Neutrophil (primary cell): ENCODE measurements at regions not wholly inside any gene's neighbourhood (a gene's known extent, or its start where the extent isn't known, plus 50 kb on each side); places are given as distances from the start of the nearest gene placed in this dataset.
"Not testable (repeated sequence)": the region's sequence is repeated elsewhere in the genome, so short reads cannot be mapped to it uniquely, and the experiment has no call there.

Experiments used
- H3K27ac ChIP-seq: fragments of 200-600 bp; sonication (generic); 2 replicates; pipeline ENCODE4 v1.5.1; 2016; ENCODE audit warnings: mild to moderate bottlenecking, moderate library complexity
- H3K27me3 ChIP-seq: fragments of 200-600 bp; sonication (generic); 2 replicates; pipeline ENCODE4 v1.6.0; 2016; ENCODE audit warnings: mild to moderate bottlenecking
- H3K36me3 ChIP-seq: fragments of 200-600 bp; sonication (generic); 2 replicates; pipeline ENCODE4 v1.5.1; 2017
- H3K4me1 ChIP-seq, 2 experiments: fragments of 200-600 bp in 1 of 2; sonication (generic) in 1 of 2; 1 replicate in 1 of 2; 2 replicates in 1 of 2; pipeline versions ENCODE4 v1.5.1 to v1.6.1; 2013 to 2016; ENCODE audit warnings: low read depth in 1 of 2, low read length in 1 of 2, mild to moderate bottlenecking in 1 of 2, moderate library complexity in 1 of 2; ENCODE audit not compliant: control insufficient read depth in 1 of 2, insufficient read depth in 1 of 2
- H3K4me3 ChIP-seq, 2 experiments: fragments of 200-600 bp in 1 of 2; sonication (generic) in 1 of 2; 1 replicate in 1 of 2; 2 replicates in 1 of 2; pipeline ENCODE4 v1.5.1; 2013 to 2016; ENCODE audit warnings: low read depth in 1 of 2, low read length in 1 of 2, mild to moderate bottlenecking in 1 of 2, moderate library complexity in 1 of 2
- H3K9me3 ChIP-seq: fragments of 200-600 bp; sonication (generic); 2 replicates; pipeline ENCODE4 v1.5.1; 2016
- CTCF ChIP-seq: fragments of 200-600 bp; sonication (generic); IDR thresholded peaks from 2 replicates; pipeline ENCODE4 v1.5.1; 2016; ENCODE audit warnings: antibody characterized with exemption

GRCh38 chr1:182317611-182318161, 73.9 kb downstream of the GLUL start:
- no peak for TF ChIP-seq CTCF
- H3K27ac ChIP-seq: peak overlapping the region; percentile 72

GRCh38 chr1:182316454-182316853, 75.1 kb downstream of the GLUL start:
- not testable (repeated sequence) for H3K27me3 ChIP-seq, H3K36me3 ChIP-seq, H3K9me3 ChIP-seq, H3K4me3 ChIP-seq
- H3K27ac ChIP-seq: peak overlapping the region; percentile 74
- H3K4me1 ChIP-seq: peaks cover 52 to 59% of the 10 kb centered on the region in 2 experiments

More at GRCh38 chr1:182317611-182318161, 73.9 kb downstream of the GLUL start:
- Histone ChIP-seq H3K9me3 (no peaks in the 10 kb centered on the region), H3K27me3 (no peaks in the 10 kb centered on the region), H3K4me1 (peaks cover 52 to 60% of the 10 kb centered on the region in 2 experiments), H3K36me3 (no peaks in the 10 kb centered on the region), H3K4me3 (no peak overlapping the region)

- peak overlapping the region; percentile 59 for H3K27ac ChIP-seq
- H3K36me3 ChIP-seq: no peaks in the 10 kb centered on the region
- no peak for TF ChIP-seq CTCF
Observed at GRCh38 chr1:182315167-182315556, 76.4 kb downstream of the GLUL start.

GRCh38 chr1:182309631-182310351, 81.8 kb downstream of the GLUL start:
- H3K36me3 ChIP-seq: no peaks in the 10 kb centered on the region
- TF ChIP-seq CTCF: no peak
- H3K4me1 ChIP-seq: peaks cover 3 to 6% of the 10 kb centered on the region in 2 experiments
- no peak overlapping the region for H3K27ac ChIP-seq
- no peaks in the 10 kb centered on the region for H3K27me3 ChIP-seq
- no peaks in the 10 kb centered on the region for H3K9me3 ChIP-seq
- no peak overlapping the region for H3K4me3 ChIP-seq

More at GRCh38 chr1:182315167-182315556, 76.4 kb downstream of the GLUL start:
- Histone ChIP-seq H3K4me1 (peaks cover 40 to 47% of the 10 kb centered on the region in 2 experiments), H3K4me3 (no peak overlapping the region), H3K9me3 (no peaks in the 10 kb centered on the region), H3K27me3 (no peaks in the 10 kb centered on the region)

- Histone ChIP-seq H3K36me3 (no peaks in the 10 kb centered on the region), H3K27me3 (no peaks in the 10 kb centered on the region), H3K27ac (no peak overlapping the region), H3K4me1 (peaks cover 0 to 4% of the 10 kb centered on the region in 2 experiments), H3K4me3 (no peak overlapping the region), H3K9me3 (no peaks in the 10 kb centered on the region)
- TF ChIP-seq CTCF: no peak
Observed at GRCh38 chr1:182308826-182309225, 82.8 kb downstream of the GLUL start.

- not testable (repeated sequence) for H3K9me3 ChIP-seq, H3K27ac ChIP-seq
Observed at GRCh38 chr1:182307486-182307885, 84.1 kb downstream of the GLUL start.

More at GRCh38 chr1:182307486-182307885, 84.1 kb downstream of the GLUL start:
- peaks cover 0 to 12% of the 10 kb centered on the region in 2 experiments for H3K4me1 ChIP-seq
- not testable (repeated sequence) for H3K36me3 ChIP-seq, H3K27me3 ChIP-seq, H3K4me3 ChIP-seq
